B cell (primary cell): ENCODE measurements at regions not wholly inside any gene's neighbourhood (a gene's known extent, or its start where the extent isn't known, plus 50 kb on each side); places are given as distances from the start of the nearest gene placed in this dataset.

Experiments used
- ATAC-seq: fragments of 200-7000 bp; cut with Tn5 transposase; one replicate; pipeline ENCODE4 v1.10.0; 2021; ENCODE audit warnings: low read depth, mild to moderate bottlenecking, moderate number of reproducible peaks, moderate library complexity
- CTCF ChIA-PET: fragments of 350-600 bp; sonication (Branson Sonifier 250); formaldehyde crosslinking; loops from one replicate; lab custom pipeline; 2021; ENCODE audit warnings: antibody characterized with exemption, inconsistent platforms; lab: Charles Lee
- POLR2A ChIA-PET: fragments of 350-600 bp; sonication (Branson Sonifier 250); formaldehyde crosslinking; loops from one replicate; lab custom pipeline; 2021; ENCODE audit warnings: antibody characterized with exemption; lab: Charles Lee
- DNase-seq: peaks from one replicate; pipeline ENCODE4 v3.0.0; 2013
- H2AFZ ChIP-seq: 2 replicates; pipeline ENCODE4 v1.6.1; 2012; ENCODE audit warnings: mild to moderate bottlenecking, low read depth, low read length; ENCODE audit not compliant: insufficient read depth, poor library complexity, severe bottlenecking
- H3K27ac ChIP-seq, 2 donors: 1 replicate in 1 of 2; 2 replicates in 1 of 2; pipeline ENCODE4 v1.5.1; 2012 to 2013; ENCODE audit warnings: low read length in 2 of 2, mild to moderate bottlenecking in 2 of 2, moderate library complexity in 1 of 2
- H3K27me3 ChIP-seq, 4 experiments: fragments of 200-600 bp in 1 of 4; sonication (generic) in 1 of 4; replicated peaks in 1 of 4; 1 replicate in 2 of 4; 2 replicates in 2 of 4; pipeline versions ENCODE4 v1.6.1 to v1.7.0; 2013 to 2016; ENCODE audit warnings: low read length in 3 of 4, mild to moderate bottlenecking in 2 of 4, mixed read lengths in 1 of 4, moderate library complexity in 1 of 4; ENCODE audit not compliant: insufficient read depth in 4 of 4, control insufficient read depth in 3 of 4; ENCODE audit errors: control extremely low read depth in 1 of 4
- H3K36me3 ChIP-seq, 2 experiments: replicated peaks in 1 of 2; 1 replicate in 1 of 2; 2 replicates in 1 of 2; pipeline versions ENCODE4 v1.6.1 to v1.7.1; 2013; ENCODE audit warnings: low read length in 1 of 2; ENCODE audit not compliant: insufficient read depth in 2 of 2, control insufficient read depth in 1 of 2; ENCODE audit errors: control extremely low read depth in 1 of 2, extremely low read depth in 1 of 2
- H3K4me1 ChIP-seq, 2 donors: fragments of 200-600 bp in 1 of 2; sonication (generic) in 1 of 2; 1 replicate in 1 of 2; 2 replicates in 1 of 2; pipeline versions ENCODE4 v1.5.1 to v1.6.1; 2013 to 2017; ENCODE audit warnings: low read length in 2 of 2; ENCODE audit not compliant: control insufficient read depth in 2 of 2, insufficient read depth in 2 of 2
- H3K4me2 ChIP-seq: replicated peaks from 2 replicates; pipeline ENCODE3; 2012; ENCODE audit warnings: mild to moderate bottlenecking, low read depth, low read length; ENCODE audit not compliant: poor library complexity, severe bottlenecking
- H3K4me3 ChIP-seq, 5 experiments: fragments of 200-600 bp in 1 of 5; sonication (generic) in 1 of 5; 1 replicate in 3 of 5; 2 replicates in 2 of 5; pipeline versions ENCODE4 v1.5.1 to v1.7.0; 2011 to 2016; ENCODE audit warnings: low read length in 4 of 5, mild to moderate bottlenecking in 4 of 5, low read depth in 2 of 5, control low read depth in 1 of 5, moderate library complexity in 1 of 5; ENCODE audit not compliant: insufficient read depth in 1 of 5; ENCODE audit errors: control extremely low read depth in 1 of 5, extremely low read depth in 1 of 5
- H3K79me2 ChIP-seq: fragments of 200-600 bp; sonication (generic); one replicate; pipeline ENCODE4 v1.6.0; 2016; ENCODE audit warnings: low read length; ENCODE audit not compliant: control insufficient read depth, insufficient read depth
- H3K9ac ChIP-seq: fragments of 200-600 bp; sonication (generic); 2 replicates; pipeline ENCODE4 v1.6.1; 2017; ENCODE audit warnings: mild to moderate bottlenecking, low read length, moderate library complexity
- H3K9me3 ChIP-seq, 3 donors: one replicate each; pipeline versions ENCODE4 v1.6.1 to v1.7.1; 2013; ENCODE audit warnings: low read length in 2 of 3; ENCODE audit not compliant: control insufficient read depth in 2 of 3, insufficient read depth in 1 of 3; ENCODE audit errors: control extremely low read depth in 1 of 3
- H4K20me1 ChIP-seq: 2 replicates; pipeline ENCODE4 v1.6.0; 2012; ENCODE audit warnings: mild to moderate bottlenecking, low read length; ENCODE audit not compliant: insufficient read depth, control insufficient read depth, poor library complexity, severe bottlenecking
- H3K27ac Mint-ChIP-seq: one replicate; pipeline ENCODE4 v1.8.0; 2021; ENCODE audit warnings: mixed read lengths
- H3K27me3 Mint-ChIP-seq: one replicate; pipeline ENCODE4 v1.8.0; 2021; ENCODE audit warnings: mixed read lengths
- H3K4me1 Mint-ChIP-seq: one replicate; pipeline ENCODE4 v1.8.0; 2021; ENCODE audit warnings: mixed read lengths
- H3K4me3 Mint-ChIP-seq: one replicate; pipeline ENCODE4 v1.8.0; 2021; ENCODE audit warnings: mixed read lengths
- H3K9me3 Mint-ChIP-seq: one replicate; pipeline ENCODE4 v1.8.0; 2022; ENCODE audit warnings: mixed read lengths; ENCODE audit not compliant: insufficient read depth
- EZH2 ChIP-seq: IDR thresholded peaks from 2 replicates; pipeline ENCODE4 v1.6.1; 2012; ENCODE audit warnings: borderline replicate concordance, low read depth, mild to moderate bottlenecking, moderate library complexity, low read length; ENCODE audit not compliant: insufficient read depth, poor library complexity, severe bottlenecking
- WGBS: methylation state at CpG from one replicate; pipeline ENCODE4 v1.1.5; 2013; ENCODE audit warnings: missing lambda C conversion rate; ENCODE audit not compliant: insufficient coverage; 5-methylcytosine and 5-hydroxymethylcytosine counted together
- intact Hi-C: fragments of 100-400 bp; cut with micrococcal nuclease; formaldehyde crosslinking; loops from one replicate; pipeline ENCODE4 v1.10.0; 2022
- TF ChIP-seq, protein P1 (sequence below): fragments of 200-600 bp; IDR thresholded peaks from one replicate; pipeline ENCODE4 v1.8.0; 2022; ENCODE audit warnings: antibody characterized with exemption, mild to moderate bottlenecking

DNA sequence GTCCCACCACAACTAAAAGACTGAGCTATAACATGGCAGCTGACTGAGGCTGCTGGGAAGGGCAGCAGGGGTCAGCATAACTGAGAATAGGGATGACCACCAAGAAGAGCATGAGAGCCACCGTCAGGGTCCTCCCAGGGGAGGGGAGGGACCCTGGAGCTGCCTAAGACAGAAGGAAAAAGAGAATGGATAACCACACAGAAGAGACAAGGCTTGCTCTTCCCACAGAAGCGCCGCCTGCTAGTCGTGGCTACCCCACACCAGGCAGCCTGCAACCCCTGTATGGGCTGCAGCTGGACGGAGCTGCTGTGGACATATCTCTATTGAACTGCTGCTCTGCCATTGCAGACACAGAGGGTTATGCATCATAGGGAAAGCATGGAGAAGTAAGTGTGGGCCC is 132.0 kb upstream of the CHD6 start:
- intact Hi-C loops: no loop called here
- H3K4me1 Mint-ChIP-seq: no peaks in the 10 kb centered on the region
- no peak for TF ChIP-seq EZH2
- TF ChIP-seq, protein P1, sequence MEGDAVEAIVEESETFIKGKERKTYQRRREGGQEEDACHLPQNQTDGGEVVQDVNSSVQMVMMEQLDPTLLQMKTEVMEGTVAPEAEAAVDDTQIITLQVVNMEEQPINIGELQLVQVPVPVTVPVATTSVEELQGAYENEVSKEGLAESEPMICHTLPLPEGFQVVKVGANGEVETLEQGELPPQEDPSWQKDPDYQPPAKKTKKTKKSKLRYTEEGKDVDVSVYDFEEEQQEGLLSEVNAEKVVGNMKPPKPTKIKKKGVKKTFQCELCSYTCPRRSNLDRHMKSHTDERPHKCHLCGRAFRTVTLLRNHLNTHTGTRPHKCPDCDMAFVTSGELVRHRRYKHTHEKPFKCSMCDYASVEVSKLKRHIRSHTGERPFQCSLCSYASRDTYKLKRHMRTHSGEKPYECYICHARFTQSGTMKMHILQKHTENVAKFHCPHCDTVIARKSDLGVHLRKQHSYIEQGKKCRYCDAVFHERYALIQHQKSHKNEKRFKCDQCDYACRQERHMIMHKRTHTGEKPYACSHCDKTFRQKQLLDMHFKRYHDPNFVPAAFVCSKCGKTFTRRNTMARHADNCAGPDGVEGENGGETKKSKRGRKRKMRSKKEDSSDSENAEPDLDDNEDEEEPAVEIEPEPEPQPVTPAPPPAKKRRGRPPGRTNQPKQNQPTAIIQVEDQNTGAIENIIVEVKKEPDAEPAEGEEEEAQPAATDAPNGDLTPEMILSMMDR: no peak
- 69% methylated on average over 2 of the region's 5 CpGs for WGBS
- H2AFZ ChIP-seq: no peak overlapping the region
- no peaks in the 10 kb centered on the region for H4K20me1 ChIP-seq
- no peak overlapping the region for H3K9ac ChIP-seq
- CTCF ChIA-PET: no interaction called here
- H3K4me2 ChIP-seq: no peak overlapping the region
- no peak overlapping the region for H3K27ac ChIP-seq
- no peak for ATAC-seq
- no peak overlapping the region for H3K4me3 Mint-ChIP-seq
- no peaks in the 10 kb centered on the region for H3K9me3 ChIP-seq
- H3K27ac Mint-ChIP-seq: no peak overlapping the region
- H3K9me3 Mint-ChIP-seq: no peaks in the 10 kb centered on the region
- H3K27me3 ChIP-seq: peaks cover 0 to 9% (median 1%) of the 10 kb centered on the region in 4 experiments
- H3K36me3 ChIP-seq: no peaks in the 10 kb centered on the region
- H3K27me3 Mint-ChIP-seq: peaks cover 29% of the 10 kb centered on the region
- no peaks in the 10 kb centered on the region for H3K4me1 ChIP-seq
- POLR2A ChIA-PET: no interaction called here
- DNase-seq: no peak
- no peak overlapping the region for H3K4me3 ChIP-seq
- no peaks in the 10 kb centered on the region for H3K79me2 ChIP-seq

DNA sequence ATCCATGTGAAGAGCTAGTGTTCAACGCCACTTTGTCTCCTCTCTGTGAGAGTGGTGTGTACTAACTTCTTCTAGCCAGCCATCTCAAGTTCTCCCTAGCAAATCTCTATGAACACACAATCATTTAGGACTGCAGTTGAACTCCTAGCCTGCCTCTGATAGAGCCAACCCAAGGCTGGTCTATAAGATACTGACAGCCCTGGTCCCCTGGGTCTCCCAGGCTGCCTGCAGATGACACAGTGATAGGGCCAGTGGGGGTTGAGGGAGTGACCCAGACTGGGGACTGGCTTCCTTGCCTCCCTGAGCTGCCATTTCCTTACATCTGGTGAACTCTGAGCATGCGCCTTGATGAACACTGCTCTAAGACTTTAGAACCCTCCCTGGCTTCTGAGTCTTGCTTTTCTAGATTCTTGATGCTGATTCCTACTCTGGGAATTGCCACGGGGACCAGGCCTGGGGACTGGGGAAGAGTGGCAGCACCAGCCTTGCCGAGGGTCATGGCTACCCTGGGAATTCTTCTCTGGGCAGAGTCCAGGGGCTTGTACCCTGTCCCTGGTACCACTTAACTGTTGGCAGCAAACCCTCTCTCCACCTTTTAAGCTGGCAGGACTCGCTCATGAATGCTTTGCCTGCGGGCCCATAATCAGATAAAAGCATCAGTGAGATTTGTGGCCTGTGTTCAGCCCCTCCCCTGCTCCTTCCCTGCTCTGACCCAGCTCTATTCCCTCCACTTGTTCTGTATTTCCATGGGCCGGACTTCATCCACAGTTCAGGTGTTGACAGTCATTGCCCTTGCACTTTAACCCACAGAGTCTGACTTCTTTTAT is 130.8 kb upstream of the CHD6 start:
- Histone ChIP-seq H4K20me1 (no peaks in the 10 kb centered on the region), H3K4me2 (no peak overlapping the region), H3K36me3 (no peaks in the 10 kb centered on the region), H3K9me3 (no peaks in the 10 kb centered on the region), H2AFZ (no peak overlapping the region), H3K4me3 (no peak overlapping the region), H3K4me1 (no peaks in the 10 kb centered on the region), H3K9ac (no peak overlapping the region), H3K27ac (no peak overlapping the region), H3K27me3 (peaks cover 0 to 9% (median 1%) of the 10 kb centered on the region in 4 experiments), H3K79me2 (no peaks in the 10 kb centered on the region)
- Mint-ChIP-seq H3K4me1 (peaks cover 2% of the 10 kb centered on the region), H3K4me3 (no peak overlapping the region), H3K9me3 (no peaks in the 10 kb centered on the region), H3K27me3 (peaks cover 34% of the 10 kb centered on the region), H3K27ac (no peak overlapping the region)
- ATAC-seq (no peak), DNase-seq (no peak)
- WGBS: 87% methylated on average over 6 of the region's 7 CpGs
- ChIA-PET POLR2A (no interaction called here), CTCF (interaction anchor here (1.6 kb wide), 1 partner anchor 15 kb away, joined by 5 read pairs; no protein-coding TSS in a partner anchor)
- no peak for TF ChIP-seq EZH2
- TF ChIP-seq, protein P1: no peak
- intact Hi-C loops: no loop called here
